GM19035 (cell line): ENCODE measurements at regions not wholly inside any gene's neighbourhood (a gene's known extent, or its start where the extent isn't known, plus 50 kb on each side); places are given as distances from the start of the nearest gene placed in this dataset.
"Not testable (repeated sequence)": the region's sequence is repeated elsewhere in the genome, so short reads cannot be mapped to it uniquely, and the experiment has no call there.

ENCODE experiments used
- ATAC-seq: cut with Tn5 transposase; IDR thresholded peaks from one replicate; pipeline ENCODE4 v1.9.1; 2021; ENCODE audit not compliant: unreplicated experiment

DNA sequence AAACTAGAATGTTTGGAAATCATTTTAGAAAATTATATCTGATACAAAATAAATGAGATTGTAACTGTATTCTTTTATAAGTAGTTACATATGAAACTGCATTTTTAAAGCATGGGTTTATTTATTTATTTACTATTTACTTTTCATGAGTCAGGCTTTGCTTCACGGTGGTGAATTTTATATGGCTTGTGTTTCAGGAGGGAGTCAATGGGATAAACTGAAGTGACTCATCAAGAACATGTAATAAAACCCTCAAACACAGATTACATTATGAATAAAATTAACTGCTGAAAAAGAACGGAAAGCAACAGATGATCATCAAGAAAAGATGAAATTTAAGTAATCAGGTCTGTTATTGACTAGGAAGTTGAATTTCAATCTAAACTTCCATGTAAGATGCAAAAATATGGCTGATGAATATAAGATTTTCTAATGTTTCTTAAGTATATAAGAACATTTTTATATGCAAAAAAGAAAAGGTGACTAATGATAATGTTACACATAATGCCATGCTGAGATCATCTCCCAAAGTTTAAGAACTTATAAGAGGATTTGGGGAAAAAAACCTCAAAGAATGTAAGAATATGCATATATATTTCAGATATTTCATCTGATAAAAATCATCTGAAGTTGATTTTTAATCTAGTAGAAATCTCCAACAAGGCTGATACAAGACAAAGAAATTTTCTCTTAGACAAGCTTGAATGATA, 383.6 kb downstream of the SLITRK1 start:
- no peak for ATAC-seq

DNA sequence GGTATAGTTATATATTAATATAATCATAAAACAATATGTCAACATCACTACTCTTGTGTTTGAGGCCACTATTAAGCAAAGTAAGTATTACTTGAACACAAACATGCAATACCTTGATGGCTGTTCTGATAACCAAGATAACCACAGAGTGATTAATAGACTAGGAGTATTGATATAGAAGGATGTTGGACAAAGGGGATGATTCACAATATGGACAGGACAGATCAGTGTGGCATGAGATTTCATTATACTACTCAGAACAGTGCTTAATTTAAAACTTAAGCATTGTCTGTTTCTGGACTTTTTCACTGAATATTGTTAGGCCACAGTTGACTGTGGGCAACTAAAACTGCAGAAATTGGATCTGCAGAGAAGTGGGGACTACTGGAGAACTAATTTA, 384.2 kb downstream of the SLITRK1 start:
- no peak for ATAC-seq

DNA sequence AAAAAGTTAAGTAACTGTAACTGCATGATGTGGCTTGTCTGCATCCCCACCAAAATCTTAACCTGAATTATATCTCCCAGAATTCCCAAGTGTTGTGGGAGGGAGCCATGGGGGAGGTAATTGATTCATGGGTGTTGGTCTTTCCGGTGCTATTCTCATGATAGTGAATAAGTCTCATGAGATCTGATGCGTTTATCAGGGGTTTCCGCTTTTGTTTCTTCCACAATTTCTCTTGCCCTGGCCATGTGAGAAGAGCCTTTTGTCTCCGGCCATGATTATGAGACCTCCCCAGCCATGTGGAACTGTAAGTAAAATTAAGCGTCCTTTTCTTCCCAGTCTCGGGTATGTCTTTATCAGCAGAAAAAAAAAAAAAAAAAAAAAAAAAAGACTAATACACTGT, 385.8 kb downstream of the SLITRK1 start:
- ATAC-seq, result no peak

DNA sequence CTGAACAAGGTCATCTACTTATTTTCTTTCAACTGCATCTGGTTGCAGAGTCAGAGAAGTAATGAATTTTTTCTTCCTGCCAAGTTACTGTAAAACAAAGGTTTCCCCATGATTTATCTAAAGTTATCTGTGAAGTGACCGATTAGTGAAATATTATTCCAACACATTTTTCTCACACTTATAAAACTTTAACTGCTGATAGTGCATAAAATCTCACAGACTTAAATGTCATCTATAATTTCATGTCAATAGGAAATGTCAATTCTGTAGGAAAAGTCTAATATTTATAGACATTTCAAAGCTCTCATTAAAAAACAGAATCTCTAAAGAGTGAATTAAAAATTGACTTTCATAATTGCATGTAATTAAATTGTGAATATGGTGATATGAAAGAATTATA, 397.2 kb downstream of the SLITRK1 start:
- ATAC-seq, result no peak

DNA sequence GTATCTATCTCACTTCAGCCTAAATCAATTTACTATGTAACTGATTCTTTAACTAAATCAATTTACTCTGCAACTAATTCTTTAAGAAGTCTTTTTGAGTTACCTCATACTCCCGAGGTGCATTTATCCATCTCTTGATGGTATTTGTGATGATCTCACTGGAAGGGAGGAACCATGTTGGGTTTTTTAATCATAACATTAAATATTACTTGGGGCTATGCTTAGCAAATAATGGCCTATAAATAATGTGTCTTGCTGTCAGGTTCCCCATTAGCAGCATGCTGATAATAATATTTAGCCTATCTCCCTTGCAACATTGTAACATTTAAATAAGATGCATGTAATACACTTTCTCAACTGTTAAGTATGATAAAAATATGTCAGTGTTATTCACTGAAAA, 411.3 kb downstream of the SLITRK1 start:
- ATAC-seq, result no peak

DNA sequence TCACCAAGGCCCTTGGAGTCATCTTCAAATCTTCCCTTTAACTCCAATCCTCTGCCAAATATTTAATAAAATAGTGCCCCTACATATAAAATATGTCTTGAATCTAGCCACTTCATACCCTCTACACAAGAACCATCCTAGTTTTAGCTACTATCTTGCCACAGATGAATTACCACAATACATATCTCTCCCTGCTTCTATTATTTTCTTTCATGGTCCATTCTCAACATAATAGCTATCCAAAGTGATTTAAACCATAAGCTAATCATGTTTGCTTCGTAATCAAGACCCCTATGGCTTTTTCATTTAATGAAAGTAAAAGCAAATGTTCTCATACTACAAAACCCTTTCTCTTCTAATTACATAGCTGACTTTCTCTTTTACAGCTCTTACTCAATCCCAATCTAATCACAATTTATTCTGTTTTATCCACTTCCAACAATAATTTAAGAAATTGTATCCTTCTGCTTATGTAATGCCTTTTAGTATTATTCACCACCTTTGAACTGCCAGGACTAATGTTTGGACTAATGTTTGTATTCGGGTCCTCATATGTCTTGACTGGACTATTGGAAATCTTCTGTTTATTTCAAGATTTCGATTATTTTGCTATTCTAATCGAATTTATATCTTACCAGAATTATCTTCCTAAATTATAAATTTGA, 412.0 kb downstream of the SLITRK1 start:
- no peak for ATAC-seq

DNA sequence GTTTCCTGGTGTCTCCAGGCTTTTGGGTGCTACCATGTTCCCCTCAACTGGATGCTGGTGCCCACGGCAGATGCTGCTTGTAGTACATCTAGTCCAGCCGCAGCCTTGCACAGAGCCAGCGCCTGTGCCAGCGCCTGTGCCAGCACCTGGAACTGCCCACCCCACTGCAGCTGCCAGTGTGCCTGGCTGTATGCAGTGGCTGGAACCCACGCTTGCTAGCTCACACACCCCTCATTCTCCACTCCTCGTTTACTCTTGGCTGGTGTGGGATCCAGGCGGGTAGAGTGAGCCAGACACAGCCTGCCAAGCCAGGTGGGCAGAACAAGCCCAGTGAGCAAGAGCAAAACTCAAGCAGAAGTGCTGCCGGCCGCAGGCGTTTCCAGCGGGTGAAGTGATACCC, 428.6 kb downstream of the SLITRK1 start:
- ATAC-seq, result no peak

DNA sequence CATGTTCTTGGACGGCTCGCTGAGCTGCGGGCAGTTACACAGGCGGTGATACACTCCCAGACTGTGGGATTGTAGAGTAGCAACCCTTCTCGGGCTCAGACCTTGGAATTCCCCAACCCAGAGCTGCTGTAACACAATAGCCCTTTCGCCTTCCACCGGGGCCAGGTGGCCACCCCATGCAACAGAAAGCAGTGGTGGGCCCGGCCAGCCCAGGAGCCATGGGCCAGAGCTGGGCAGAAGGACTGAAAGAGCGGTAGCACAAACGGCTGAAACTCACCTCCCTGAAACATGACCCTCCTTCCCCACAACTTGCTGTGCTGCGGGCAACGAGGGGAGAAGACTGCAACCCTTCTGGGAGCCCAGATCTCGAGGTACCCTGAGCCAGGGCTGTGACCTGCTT, 429.0 kb downstream of the SLITRK1 start:
- no peak for ATAC-seq

DNA sequence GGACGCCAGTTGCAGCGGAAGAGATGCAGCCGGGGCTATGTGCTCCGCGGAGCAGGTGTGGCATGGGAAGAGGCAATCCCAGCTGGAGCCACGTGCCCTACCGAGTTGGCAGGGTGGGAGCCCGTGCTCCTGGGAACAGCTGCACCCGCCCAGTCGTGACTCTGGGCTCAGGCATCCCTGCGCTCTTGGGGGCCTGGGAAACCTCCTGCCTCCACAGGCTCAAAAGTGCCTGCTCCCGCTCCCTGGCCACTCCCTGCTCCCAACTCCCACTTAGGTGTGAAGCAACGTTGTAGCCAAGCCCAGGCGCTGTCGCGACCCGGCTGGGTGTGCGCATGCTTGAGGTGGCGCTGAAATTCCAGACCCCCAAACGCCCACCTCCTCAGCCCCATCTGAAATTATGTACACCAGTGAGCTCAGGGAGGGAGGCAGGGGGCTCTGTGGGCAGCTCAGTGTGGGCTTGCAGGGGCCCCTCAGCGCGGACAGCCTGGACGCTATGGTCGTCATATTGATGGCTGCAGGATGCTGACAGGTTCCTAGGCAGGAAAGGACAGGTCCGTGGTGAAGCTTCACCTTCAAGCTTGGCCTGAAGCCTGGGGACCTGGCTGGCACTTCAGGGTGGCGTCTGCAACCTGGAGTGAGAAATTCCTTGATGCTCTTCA, 429.9 kb downstream of the SLITRK1 start:
- no peak for ATAC-seq

DNA sequence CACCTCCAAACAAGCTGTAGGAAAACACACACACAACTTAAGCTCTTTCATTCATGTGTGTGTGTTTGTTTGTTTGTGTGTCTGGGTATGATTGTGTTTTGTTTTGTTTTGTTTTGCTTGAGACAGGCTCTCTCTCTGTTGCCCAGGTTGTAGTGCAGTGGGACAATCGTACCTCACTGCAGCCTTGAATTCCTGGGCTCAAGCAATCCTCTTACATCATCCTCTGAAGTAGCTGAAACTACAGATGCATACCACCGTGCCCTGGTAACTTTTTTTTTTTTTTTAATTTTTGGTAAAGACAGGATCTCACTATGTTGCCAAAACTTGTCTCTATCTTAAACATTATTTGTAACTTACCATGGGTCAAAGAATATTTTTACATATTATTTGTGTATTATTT, 431.7 kb downstream of the SLITRK1 start:
- no peak for ATAC-seq

DNA sequence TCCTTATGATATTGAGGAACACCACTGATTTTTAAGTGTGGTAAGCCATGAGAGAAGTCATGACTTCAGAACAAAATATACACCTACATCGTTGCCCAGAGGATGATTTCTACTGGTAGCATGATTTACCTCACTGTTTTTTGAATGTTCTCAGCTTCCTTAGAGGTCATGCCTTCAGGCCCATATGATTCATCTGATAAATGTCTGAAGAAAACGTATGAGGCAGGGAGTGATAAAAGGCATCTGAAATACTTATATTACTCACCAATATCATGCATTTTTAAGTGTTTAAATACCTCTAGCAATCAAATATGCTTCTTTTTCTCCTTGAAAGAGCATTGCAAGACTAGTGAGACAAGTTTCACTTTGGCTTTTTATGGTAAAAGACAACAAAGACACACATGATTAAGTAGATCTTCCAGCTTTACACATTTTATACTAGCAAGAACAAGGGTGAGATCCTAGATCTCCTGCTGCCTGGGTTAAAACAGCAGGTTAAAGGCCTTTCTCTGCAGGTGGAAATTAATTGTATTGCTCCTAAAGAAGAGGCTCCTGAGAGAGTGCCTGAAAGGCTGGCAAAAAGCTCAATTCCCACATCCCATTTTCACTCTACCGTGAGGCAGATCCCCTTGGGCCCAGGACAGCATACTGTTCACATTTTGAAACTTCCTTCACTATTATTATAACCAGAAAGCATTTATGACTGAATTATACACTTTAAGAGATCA, 432.4 kb downstream of the SLITRK1 start:
- no peak for ATAC-seq

DNA sequence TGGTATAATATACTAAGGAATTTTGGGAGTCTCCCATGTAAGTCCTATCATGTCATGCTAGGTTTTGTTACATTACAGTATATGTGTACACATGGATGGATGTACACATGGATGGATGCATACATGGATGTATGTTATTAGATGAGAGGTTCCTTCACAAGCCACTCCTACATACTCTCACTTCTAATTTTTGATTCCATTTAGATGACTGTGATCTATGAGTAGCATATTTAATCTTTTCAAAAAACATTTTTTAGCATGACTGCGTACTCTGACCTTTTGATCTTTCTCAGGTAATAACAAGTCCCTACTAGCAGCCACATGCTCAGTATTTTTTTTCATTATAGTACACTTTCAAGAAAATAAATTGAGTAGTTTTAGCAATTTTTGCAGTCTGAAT, 441.8 kb downstream of the SLITRK1 start:
- no peak for ATAC-seq

DNA sequence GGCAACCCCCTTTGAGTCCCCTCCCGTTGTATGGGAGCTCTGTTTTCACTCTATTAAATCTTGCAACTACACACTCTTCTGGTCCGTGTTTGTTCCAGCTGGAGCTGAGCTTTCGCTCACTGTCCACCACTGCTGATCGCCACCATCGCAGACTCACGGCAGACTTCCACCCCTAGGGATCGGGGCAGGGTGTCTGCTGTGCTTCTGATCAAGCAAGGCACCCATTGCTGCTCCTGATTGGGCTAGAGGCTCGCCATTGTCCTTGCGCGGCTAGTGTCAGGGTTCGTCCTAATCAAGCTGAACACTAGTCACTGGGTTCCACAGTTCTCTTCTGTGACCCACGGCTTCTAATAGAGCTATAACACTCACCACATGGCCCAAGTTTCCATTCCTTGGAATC, 442.8 kb downstream of the SLITRK1 start:
- not testable (repeated sequence) for ATAC-seq

DNA sequence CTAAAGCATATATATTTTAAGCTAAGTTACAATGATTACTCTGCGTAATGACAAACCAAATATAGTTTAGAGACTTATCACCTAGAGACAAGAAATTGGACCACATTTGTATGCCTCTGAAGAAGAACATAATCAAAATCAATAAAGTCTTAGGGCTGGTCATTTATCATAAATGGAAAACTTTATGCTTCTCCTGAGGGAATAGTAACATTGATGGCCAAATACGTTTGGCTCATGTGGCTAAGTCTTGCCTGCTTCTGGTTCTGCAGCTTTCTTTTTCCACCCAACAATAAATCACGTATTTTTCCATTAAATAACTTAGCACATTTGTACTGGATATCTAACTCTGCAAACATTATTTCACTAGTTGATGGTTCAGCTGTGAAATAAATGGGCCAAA, 458.4 kb downstream of the SLITRK1 start:
- ATAC-seq, result no peak

DNA sequence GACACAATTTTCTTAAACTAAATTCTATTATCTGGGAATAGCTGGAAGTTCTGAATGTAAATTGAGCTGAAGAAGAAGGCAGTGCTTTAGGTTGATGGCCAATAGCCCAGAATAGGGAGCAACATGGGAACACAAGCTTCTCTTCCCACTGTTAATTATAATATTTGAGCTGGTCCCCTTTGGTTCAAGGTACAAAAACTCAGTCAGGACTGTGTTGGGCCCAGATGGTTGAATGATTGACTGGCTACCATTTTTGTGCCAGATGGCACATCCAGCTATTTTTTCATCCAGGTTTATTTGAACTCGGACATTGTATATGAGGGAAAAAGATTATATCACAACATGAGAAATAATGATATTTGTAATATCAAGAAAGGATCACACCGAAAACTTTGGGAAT, 458.9 kb downstream of the SLITRK1 start:
- ATAC-seq, result no peak

DNA sequence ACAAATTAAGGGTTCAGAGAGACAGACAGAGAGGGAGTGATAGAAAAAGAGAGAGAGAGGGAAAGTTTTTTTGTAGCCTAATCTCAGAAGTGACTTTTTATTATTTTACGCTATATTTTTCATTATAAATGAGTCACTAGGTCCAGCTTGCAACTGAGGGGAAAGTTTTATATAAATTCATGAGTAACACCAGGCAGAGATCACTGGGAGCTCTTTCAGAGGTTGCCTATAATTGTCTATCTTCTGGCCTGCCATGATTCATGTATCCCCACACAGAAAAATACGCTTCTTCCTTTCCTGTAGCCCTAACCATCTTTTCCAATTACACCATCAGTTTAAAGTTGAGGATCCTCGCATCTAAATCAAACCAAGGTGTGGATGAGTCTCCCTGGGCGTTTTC, 467.9 kb downstream of the SLITRK1 start:
- ATAC-seq, result no peak

DNA sequence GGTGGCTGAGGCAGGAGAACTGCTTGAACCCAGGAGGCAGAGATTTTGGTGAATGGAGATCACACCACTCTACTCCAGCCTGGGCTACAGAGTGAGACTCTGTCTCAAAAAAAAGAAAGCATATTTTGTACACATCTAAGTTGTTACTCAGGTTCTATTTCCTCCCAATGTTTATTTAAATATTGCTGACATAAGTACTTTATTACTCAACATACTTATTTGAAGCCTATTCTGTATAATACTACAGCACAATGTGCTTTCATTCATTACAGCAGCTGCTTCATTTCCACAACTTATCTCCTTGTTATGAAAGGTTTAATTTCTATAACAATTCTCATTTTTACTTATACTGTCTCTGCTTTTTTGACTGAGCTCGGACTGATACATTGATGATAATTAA, 495.7 kb downstream of the SLITRK1 start:
- no peak for ATAC-seq

DNA sequence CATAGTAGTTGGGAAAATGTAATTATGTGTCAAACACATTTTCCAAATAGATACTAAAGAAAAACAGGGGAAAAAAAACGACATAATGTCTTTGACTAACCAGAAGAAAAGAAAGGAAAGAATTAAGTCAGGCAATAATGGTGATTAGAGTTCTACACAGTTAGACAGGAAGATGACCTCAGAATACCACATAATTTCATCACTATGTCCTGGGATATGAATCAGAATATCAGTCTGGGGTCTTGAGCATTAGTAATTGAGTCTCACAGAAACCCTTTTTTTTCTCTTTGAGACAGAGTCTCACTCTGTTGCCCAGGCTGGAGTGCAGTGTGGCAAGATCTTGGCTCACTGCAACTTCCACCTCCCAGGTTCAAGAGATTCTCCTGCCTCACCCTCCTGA, 503.4 kb downstream of the SLITRK1 start:
- ATAC-seq, result no peak

DNA sequence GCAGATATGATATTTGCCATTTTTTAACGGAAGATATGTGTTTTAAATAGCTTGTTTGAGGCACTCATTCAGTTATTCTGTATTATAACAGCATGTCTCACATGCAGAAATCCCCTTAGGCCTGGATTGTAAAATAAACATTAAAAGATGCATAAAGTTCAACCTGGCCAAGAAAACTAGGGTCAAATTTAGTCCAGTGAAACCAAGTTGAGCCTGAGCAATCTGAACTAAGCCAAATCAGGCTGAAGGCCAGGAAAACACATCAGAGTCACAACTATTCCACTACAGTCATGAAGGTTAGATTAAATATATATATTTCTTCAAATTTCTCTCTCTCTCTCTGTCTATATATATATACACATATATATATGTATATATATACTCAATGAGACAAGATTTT, 504.8 kb downstream of the SLITRK1 start:
- ATAC-seq, result no peak

DNA sequence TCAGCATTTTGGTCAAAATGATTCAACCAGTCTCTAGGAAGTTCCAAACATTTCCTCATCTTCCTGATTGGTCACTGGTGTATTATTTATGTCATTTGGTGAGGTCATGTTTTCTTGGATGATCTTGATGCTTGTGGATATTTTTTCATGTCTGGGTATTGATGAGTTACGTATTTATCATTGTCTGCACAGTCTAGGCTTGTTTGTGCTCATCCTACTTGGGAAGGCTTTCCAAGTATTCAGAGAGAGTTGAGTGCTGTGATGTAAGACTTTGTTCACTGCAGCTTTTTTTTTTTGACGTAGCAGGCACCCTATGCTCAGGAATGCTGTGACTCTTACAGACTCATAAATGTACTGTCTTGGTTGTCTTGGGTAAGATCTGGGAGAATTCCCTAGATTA, 509.5 kb downstream of the SLITRK1 start:
- no peak for ATAC-seq

DNA sequence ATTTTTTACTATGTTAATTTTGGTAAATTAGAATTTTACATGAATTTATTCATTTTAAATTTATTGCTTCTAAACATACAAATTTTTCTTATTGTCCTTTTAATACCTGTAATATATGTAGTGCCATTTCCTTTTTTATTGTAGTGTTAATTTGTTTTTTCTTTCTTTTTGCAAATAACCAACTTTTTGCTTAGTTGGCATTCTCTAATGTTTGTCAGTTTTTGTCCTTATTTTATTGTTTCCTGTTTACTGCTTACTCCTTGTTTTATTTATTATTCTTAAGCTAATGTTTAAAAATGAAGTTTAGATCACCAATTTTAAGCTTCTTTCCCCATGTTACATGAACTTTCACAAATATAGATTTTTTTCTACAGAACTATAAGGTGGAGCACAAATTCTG, 516.6 kb downstream of the SLITRK1 start:
- no peak for ATAC-seq

DNA sequence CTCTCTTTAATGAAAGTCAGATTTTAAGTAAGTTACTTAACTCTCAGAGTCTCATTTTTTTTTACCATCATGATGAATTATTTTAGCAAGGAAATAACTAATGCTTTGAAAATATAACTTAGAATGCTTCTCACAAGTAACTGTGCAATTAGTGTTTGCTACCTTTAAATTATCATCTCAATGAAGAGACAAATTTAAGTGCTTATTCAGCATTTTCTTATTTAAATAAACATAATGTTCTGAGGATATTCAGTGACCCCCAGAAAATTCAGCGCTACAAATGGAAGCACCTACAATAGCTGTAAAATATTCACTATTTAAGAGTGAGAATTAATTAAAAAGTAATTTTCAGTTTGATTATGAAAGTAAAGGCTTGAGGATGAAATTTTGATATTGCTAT, 527.2 kb downstream of the SLITRK1 start:
- no peak for ATAC-seq
